ENCODE measurements at regions not wholly inside any gene's neighbourhood (a gene's known extent, or its start where the extent isn't known, plus 50 kb on each side); places are given as distances from the start of the nearest gene placed in this dataset.

- TF ChIP-seq CTCF (IDR thresholded peaks at IDR 0.05) (no peak), POLR2A (IDR thresholded peaks at IDR 0.05) (no peak)
Observed at GRCh38 chrX:63932006-63932405, 147.0 kb upstream of the ARHGEF9 start.
